HEK293T (cell line): ENCODE measurements at regions not wholly inside any gene's neighbourhood (a gene's known extent, or its start where the extent isn't known, plus 50 kb on each side); places are given as distances from the start of the nearest gene placed in this dataset.

Experiments used
- BHLHE40 ChIP-seq: fragments of 450-650 bp; IDR thresholded peaks from 2 replicates; pipeline ENCODE4 v1.6.1; 2016; ENCODE audit warnings: mild to moderate bottlenecking, moderate library complexity, borderline replicate concordance
- CTBP1 ChIP-seq: fragments of 450-650 bp; IDR thresholded peaks from 2 replicates; pipeline ENCODE4 v1.6.1; 2016; ENCODE audit warnings: borderline replicate concordance
- FOXA1 ChIP-seq: fragments of 450-650 bp; IDR thresholded peaks from 2 replicates; pipeline ENCODE4 v1.6.1; 2016; ENCODE audit warnings: mild to moderate bottlenecking
- FOXK2 ChIP-seq: fragments of 450-650 bp; IDR thresholded peaks from 2 replicates; pipeline ENCODE4 v1.6.1; 2016; ENCODE audit warnings: mild to moderate bottlenecking
- FOXM1 ChIP-seq: fragments of 450-650 bp; IDR thresholded peaks from 2 replicates; pipeline ENCODE4 v1.6.1; 2017; ENCODE audit warnings: mild to moderate bottlenecking, borderline replicate concordance
- L3MBTL2 ChIP-seq: fragments of 450-650 bp; conservative IDR thresholded peaks from 2 replicates; pipeline ENCODE4 v1.6.1; 2016; ENCODE audit warnings: mild to moderate bottlenecking
- LEF1 ChIP-seq: fragments of 450-650 bp; IDR thresholded peaks from 2 replicates; pipeline ENCODE4 v1.6.1; 2017; ENCODE audit warnings: mild to moderate bottlenecking, borderline replicate concordance
- PKNOX1 ChIP-seq: fragments of 450-650 bp; IDR thresholded peaks from 2 replicates; pipeline ENCODE4 v1.6.1; 2016
- SP1 ChIP-seq: fragments of 450-650 bp; IDR thresholded peaks from 2 replicates; pipeline ENCODE4 v1.6.1; 2017
- SUZ12 ChIP-seq: fragments of 450-650 bp; IDR thresholded peaks from 2 replicates; pipeline ENCODE4 v1.6.1; 2016; ENCODE audit warnings: mild to moderate bottlenecking
- TARDBP ChIP-seq: fragments of 450-650 bp; IDR thresholded peaks from 2 replicates; pipeline ENCODE4 v1.6.1; 2016

- TF ChIP-seq L3MBTL2 (no peak), SUZ12 (no peak), SP1 (no peak), FOXK2 (no peak), TARDBP (no peak), LEF1 (no peak), BHLHE40 (no peak), PKNOX1 (no peak), FOXM1 (no peak), FOXA1 (no peak), CTBP1 (no peak)
Observed at GRCh38 chr20:6421321-6422248, 298.8 kb upstream of the FERMT1 start.
